Peyer's patch (tissue), 4 donors: ENCODE measurements at regions not wholly inside any gene's neighbourhood (a gene's known extent, or its start where the extent isn't known, plus 50 kb on each side); places are given as distances from the start of the nearest gene placed in this dataset.

Source experiments
- DNase-seq, 3 donors: peaks; one replicate each; pipeline ENCODE4 v3.0.0-alpha.2; 2017 to 2019
- H3K27ac ChIP-seq, 4 donors: fragments of 200-600 bp; sonication (generic); one replicate each; pipeline ENCODE4 v1.5.1; 2016 to 2019
- H3K27me3 ChIP-seq, 2 donors: fragments of 200-600 bp; sonication (generic); one replicate each; pipeline ENCODE4 v1.5.1; 2019
- H3K36me3 ChIP-seq, 3 donors: fragments of 200-600 bp; sonication (generic); one replicate each; pipeline ENCODE4 v1.5.1; 2016 to 2019
- H3K4me1 ChIP-seq, 4 donors: fragments of 200-600 bp; sonication (generic); one replicate each; pipeline ENCODE4 v1.5.1; 2016 to 2019
- H3K4me3 ChIP-seq, 4 donors: fragments of 200-600 bp; sonication (generic); 1 replicate in 3 of 4; 2 replicates in 1 of 4; pipeline ENCODE4 v1.5.1; 2016 to 2019; ENCODE audit warnings: mild to moderate bottlenecking in 1 of 4
- H3K9me3 ChIP-seq, 4 donors: fragments of 200-600 bp; sonication (generic); one replicate each; pipeline ENCODE4 v1.5.1; 2016 to 2019; ENCODE audit warnings: mild to moderate bottlenecking in 1 of 4
- CTCF ChIP-seq, 6 experiments: fragments of 450-650 bp in 4 of 6; fragments of 200-600 bp in 2 of 6; sonication (generic) in 1 of 6; IDR thresholded peaks; one replicate each; pipeline ENCODE4 v1.5.1; 2017 to 2019; ENCODE audit warnings: antibody characterized with exemption in 6 of 6, mild to moderate bottlenecking in 3 of 6, moderate library complexity in 1 of 6
- POLR2A ChIP-seq, 2 donors: fragments of 450-650 bp; IDR thresholded peaks; one replicate each; pipeline ENCODE4 v1.5.1; 2017; ENCODE audit warnings: antibody characterized with exemption in 2 of 2, mild to moderate bottlenecking in 2 of 2, moderate library complexity in 2 of 2

GRCh38 chr13:112246731-112247470 lies 129.3 kb upstream of the SPACA7 start:
- no peaks in the 10 kb centered on the region for H3K27me3 ChIP-seq

GRCh38 chr13:112247471-112248405 lies 128.4 kb upstream of the SPACA7 start:
- H3K4me3 ChIP-seq: no peak overlapping the region
- TF ChIP-seq CTCF (IDR thresholded peaks at IDR 0.05) (no peak), POLR2A (IDR thresholded peaks at IDR 0.05) (no peak)
- no peaks in the 10 kb centered on the region for H3K27me3 ChIP-seq
- no peaks in the 10 kb centered on the region for H3K4me1 ChIP-seq
- no peaks in the 10 kb centered on the region for H3K36me3 ChIP-seq
- no peak overlapping the region for H3K27ac ChIP-seq
- no peak for DNase-seq
- H3K9me3 ChIP-seq: no peaks in the 10 kb centered on the region

More at GRCh38 chr13:112246731-112247470, 129.3 kb upstream of the SPACA7 start:
- no peaks in the 10 kb centered on the region for H3K9me3 ChIP-seq
- H3K36me3 ChIP-seq: no peaks in the 10 kb centered on the region
- H3K4me3 ChIP-seq: no peak overlapping the region
- DNase-seq: no peak
- TF ChIP-seq CTCF (IDR thresholded peaks at IDR 0.05) (no peak), POLR2A (IDR thresholded peaks at IDR 0.05) (no peak)
- H3K4me1 ChIP-seq: no peaks in the 10 kb centered on the region
- no peak overlapping the region for H3K27ac ChIP-seq

GRCh38 chr13:112248406-112248760 lies 127.8 kb upstream of the SPACA7 start:
- no peak overlapping the region for H3K4me3 ChIP-seq
- no peaks in the 10 kb centered on the region for H3K9me3 ChIP-seq

GRCh38 chr13:112248862-112249592 lies 127.1 kb upstream of the SPACA7 start:
- Histone ChIP-seq H3K9me3 (no peaks in the 10 kb centered on the region), H3K4me1 (no peaks in the 10 kb centered on the region), H3K27ac (no peak overlapping the region), H3K4me3 (no peak overlapping the region), H3K27me3 (no peaks in the 10 kb centered on the region), H3K36me3 (no peaks in the 10 kb centered on the region)
- DNase-seq: peak in 1 of 3 donors; percentile 7
- TF ChIP-seq CTCF (IDR thresholded peaks at IDR 0.05) (no peak), POLR2A (IDR thresholded peaks at IDR 0.05) (no peak)

More at GRCh38 chr13:112248406-112248760, 127.8 kb upstream of the SPACA7 start:
- H3K36me3 ChIP-seq: no peaks in the 10 kb centered on the region
- TF ChIP-seq POLR2A (IDR thresholded peaks at IDR 0.05): no peak
- TF ChIP-seq CTCF (IDR thresholded peaks at IDR 0.05): no peak
- no peaks in the 10 kb centered on the region for H3K27me3 ChIP-seq
- no peaks in the 10 kb centered on the region for H3K4me1 ChIP-seq
- DNase-seq: no peak
- no peak overlapping the region for H3K27ac ChIP-seq
